ENCODE measurements at regions not wholly inside any gene's neighbourhood (a gene's known extent, or its start where the extent isn't known, plus 50 kb on each side); places are given as distances from the start of the nearest gene placed in this dataset.
"Not testable (repeated sequence)": the region's sequence is repeated elsewhere in the genome, so short reads cannot be mapped to it uniquely, and the experiment has no call there.

- DNase-seq = not testable (repeated sequence)
These were observed 354.5 kb downstream of the CEP170 start for GRCh38 chr1:242900558-242900957.

- DNase-seq = no peak
These were observed 364.8 kb downstream of the CEP170 start for GRCh38 chr1:242890192-242890741.

- no peak for DNase-seq
These were observed 361.6 kb upstream of the PLD5 start for GRCh38 chr1:242886137-242886536.

DNA sequence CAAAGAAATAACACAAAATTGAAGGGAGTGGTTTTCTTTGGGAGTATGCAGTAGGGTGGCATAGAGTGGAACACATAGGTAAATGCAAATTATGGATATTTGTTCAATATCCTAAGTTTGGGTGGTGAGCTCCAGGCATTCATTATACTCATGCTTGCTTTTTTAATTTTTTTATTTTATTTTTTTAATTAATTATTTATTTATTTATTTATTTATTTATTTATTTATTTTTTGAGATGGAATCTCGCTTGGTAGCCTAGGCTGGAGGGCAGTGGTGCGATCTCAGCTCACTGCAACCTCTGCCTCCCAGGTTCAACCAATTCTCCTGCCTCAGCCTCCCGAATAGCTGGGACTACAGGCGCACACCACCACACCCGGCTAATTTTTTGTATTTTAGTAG, 355.5 kb upstream of the PLD5 start:
- not testable (repeated sequence) for DNase-seq

- DNase-seq = no peak
These were observed 353.2 kb upstream of the PLD5 start for GRCh38 chr1:242877743-242878142.

DNA sequence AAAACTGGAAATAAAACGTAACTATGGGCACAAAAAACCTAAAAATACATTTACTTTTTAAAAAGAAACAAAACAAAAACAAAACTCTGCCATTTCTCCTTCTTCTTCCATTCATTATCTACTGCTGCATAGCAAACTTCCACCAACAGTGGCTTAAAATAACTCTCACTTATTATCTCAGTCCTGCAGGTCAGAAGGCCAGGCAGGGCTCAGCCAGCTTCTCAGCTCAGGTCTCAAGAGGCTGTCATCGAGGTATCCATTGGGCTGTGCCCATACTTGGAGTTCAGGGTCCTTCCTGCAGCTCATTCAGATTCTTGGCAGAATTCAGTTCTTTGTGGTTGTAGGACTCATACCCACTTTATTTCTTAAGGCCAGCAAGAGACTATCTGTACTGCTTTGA, 352.7 kb upstream of the PLD5 start:
- DNase-seq = no peak

DNA sequence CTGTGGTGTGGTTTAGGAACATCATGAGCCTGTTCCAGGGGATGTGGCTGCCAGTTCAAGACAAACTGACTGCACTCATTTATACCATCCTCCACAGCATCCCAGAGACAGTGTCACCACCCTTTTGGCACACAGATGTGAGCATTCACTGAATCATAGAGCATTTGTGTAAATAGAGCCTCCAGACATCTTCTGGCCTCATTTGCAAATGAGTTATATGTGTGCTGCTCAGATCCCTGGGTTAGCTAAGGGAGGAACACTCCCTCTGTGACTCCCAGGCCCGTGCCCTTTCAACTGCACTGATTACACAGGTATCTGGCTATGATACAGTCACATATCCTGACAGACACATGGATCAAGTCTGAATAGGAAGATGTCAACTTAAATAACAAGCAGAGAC, 351.5 kb upstream of the PLD5 start:
- no peak for DNase-seq

DNA sequence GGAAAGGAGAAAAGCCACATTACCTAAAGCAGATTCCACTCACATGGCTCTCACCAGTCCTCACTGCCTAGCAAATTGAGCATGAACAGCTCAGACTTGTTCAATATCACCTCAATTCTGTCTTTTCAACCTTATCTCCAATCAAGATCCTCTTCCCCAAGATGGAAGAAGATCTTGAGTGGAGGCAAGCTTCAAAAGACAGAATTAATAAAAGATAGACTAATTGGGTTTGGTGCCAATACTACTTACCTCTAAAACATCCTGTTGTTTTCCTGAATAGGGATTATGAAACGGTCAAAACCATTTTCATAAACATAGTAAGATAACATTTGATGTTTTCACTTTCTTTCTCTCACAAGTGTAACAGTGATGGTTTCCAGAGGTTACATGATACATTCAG, 349.2 kb upstream of the PLD5 start:
- no peak for DNase-seq

GRCh38 chr1:242872521-242872920, 348.0 kb upstream of the PLD5 start:
- no peak for DNase-seq

DNA sequence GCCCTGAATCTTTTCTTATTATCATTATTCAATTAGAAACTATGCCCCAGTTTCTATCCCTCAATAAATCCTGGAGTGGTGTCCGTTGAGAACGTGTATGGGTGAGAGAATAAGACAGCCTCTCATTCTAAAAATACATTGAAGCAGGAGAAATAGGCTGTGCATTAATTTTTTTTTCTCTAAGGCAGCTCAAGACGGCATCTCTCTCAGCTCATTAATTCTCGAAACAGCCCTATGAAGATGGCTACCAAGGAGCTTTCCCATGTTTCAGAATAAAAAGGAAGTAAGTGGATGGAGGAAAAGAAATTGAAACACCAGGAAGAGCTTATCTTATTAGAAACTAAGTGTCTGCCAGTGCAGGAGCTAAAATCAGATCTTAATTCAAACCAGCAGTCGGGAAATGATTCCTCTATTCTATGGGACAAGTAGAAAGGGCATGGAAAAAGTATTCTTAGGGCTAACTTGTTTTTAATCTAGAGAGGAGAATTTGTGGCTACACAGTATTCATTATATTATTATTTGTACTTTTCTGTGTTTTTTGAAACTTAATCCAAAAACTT, 347.1 kb upstream of the PLD5 start:
- no peak for DNase-seq

DNA sequence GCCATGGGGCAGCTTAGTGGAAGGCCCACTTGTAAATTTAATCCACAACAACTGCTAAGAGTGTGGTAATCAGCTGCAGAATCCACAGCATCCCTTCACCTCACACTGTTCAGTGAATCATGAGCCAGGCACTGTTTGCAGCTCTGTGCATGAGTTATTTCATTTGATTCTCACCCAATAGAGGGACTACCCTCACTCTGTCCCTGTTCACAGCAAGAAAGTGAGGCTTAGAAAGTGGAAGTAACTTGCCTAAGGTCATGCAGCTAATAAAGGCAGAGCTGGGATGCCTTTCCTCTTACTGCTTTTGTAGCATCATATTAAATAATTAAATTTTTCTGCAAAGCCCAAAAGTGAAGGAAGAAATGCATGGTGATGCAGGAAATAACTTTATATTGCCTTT, 346.5 kb upstream of the PLD5 start:
- DNase-seq = no peak

DNA sequence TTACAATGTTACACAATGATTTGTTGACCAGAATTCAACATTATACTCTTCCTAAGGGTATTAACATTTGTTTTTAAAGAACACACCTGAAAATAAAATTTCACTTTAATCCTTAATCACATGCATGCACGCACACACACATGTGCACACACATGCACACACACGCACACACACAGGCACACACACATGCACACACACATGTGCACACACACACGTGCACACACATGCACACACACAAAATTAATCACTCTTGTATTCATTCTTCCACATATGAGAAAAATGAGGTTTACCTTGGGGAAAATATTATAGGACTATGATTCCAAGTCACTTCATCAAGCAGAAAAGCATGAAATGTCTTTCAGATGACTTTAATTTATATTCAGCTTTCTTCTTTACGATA, 331.8 kb upstream of the PLD5 start:
- DNase-seq = no peak

DNA sequence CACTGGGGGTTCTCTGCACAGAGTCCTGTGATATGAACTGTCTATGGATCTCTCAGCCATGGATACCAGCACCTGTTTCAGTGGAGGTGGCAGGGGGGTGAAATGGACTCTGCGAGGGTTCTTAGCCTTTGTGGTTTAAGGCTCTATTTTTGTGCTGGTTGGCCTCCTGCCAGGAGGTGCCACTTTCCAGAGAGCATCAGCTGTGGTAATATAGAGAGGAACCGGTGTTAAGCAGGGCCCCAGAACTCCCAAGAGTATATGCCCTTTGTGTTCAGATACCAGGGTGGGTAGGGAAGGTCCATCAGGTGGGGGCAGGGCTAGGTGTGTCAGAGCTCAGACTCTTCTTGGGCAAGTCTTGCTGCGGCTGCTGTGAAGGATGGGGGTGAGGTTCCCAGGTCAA, 330.0 kb upstream of the PLD5 start:
- DNase-seq = no peak

- DNase-seq = no peak
These were observed 323.0 kb upstream of the PLD5 start for GRCh38 chr1:242847390-242847993.

DNA sequence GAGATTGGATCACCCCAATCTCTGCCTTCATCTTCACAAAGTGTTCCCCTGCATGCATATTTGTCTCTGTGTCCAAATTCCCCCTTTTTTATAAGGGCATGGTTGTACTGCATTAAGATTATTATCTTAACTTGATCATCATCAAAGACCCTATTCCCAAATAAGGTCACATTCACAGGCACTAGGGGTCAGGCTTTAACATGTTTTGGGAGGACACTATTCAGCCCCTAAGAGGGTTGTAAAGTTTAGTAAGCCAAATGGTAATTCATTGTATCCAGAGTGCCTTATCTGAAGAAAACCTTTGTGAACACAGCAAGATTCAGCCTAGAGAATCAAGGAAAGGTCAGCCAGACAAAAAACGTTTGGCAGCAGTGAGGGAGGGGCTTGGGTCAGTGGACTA, 317.6 kb upstream of the PLD5 start:
- DNase-seq = no peak

- DNase-seq = no peak
These were observed 314.6 kb upstream of the PLD5 start for GRCh38 chr1:242839101-242839500.

DNA sequence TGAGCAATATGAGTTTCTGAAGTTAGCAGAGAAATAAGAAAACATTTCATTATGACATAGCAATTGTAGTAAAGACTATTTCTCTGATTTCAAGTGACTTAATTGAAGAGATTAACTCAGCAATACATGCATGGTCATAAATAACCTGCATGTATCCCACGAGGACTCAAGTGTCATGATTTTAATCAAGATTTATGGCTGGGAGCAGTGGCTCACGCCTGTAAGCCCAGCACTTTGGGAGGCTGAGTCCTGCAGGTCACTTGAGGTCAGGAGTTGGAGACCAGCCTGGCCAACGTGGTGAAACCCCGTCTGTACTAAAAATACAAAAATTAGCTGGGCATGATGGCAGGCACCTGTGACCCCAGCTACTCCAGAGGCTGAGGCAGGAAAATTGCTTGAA, 311.9 kb upstream of the PLD5 start:
- no peak for DNase-seq

- no peak for DNase-seq
These were observed 304.3 kb upstream of the PLD5 start for GRCh38 chr1:242828828-242829227.

DNA sequence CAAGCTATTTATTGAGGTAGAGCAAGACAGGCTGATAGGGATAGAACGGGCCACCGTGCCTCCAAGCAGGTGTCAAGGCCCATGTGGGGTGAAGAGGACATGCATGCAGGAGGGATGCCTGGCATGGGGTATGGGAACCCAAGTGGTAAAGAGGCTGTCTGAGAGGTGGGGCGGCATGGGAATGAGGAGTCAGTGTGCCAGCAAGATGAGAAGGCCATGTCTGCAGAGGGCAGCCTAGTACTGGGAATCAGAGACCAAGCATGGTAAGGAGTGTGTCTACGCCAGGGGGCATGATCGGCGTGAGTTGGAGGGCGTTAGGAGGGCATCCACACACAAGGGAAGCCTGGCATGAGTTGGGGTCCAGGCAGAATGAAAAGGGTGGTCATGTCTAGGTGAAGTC, 303.7 kb upstream of the PLD5 start:
- no peak for DNase-seq

DNA sequence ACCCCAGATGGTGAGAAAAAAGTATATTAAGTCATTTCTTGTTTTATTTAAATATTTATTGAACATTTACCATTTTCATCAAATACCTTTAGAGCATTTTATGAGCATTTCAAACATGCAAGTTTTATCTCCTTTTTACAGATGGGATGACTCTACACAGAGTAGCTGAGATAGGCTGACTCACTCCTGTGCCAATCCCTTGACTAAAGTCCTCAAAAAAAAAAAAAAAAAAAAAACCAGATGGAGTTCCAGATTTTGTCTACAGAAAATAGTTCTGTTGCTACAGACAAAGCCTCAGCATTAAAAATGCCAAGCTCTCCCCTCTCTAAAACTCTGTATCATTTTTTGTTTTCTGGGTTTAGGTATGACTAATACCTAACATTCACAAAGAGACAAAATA, 303.0 kb upstream of the PLD5 start:
- no peak for DNase-seq

GRCh38 chr1:242826701-242827336, 302.3 kb upstream of the PLD5 start:
- no peak for DNase-seq

DNA sequence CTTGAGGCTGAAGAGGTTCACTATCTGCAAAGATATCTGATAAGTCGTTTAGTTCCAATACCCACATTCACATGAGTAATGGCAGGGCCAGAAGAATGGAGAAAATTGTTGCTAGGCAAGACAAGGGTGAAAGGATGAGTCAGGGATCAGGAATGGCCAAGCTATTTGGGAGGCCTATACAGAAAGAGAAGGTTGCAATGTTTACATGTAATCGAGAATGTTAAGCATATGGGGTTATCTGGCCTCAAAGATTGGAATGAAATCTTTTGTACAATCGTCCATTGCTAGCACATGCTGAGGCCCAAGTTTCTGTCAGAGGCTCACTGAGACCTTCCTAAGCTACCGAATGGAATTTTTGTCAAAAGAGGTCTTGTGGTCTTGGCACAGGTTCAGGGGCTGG, 299.9 kb upstream of the PLD5 start:
- no peak for DNase-seq

GRCh38 chr1:242813490-242814091, 289.1 kb upstream of the PLD5 start:
- DNase-seq = no peak
